Spleen (tissue), 11 donors: ENCODE measurements at regions not wholly inside any gene's neighbourhood (a gene's known extent, or its start where the extent isn't known, plus 50 kb on each side); places are given as distances from the start of the nearest gene placed in this dataset.

Experiments
- DNase-seq: peaks from one replicate; pipeline ENCODE4 v3.0.0-alpha.2; 2020
- H3K27ac ChIP-seq, 8 donors: fragments of 200-600 bp; sonication (generic) in 7 of 8; 1 replicate in 4 of 8; 2 replicates in 4 of 8; pipeline versions ENCODE4 v1.5.0 to v1.8.0; 2016 to 2021; ENCODE audit warnings: inconsistent platforms in 4 of 8, mild to moderate bottlenecking in 4 of 8, moderate library complexity in 1 of 8
- H3K27me3 ChIP-seq, 7 donors: fragments of 200-600 bp; sonication (generic) in 6 of 7; replicated peaks in 1 of 7; 1 replicate in 4 of 7; 2 replicates in 3 of 7; pipeline versions ENCODE4 v1.5.0 to v1.8.0; 2016 to 2021; ENCODE audit warnings: inconsistent platforms in 3 of 7, mild to moderate bottlenecking in 1 of 7
- H3K36me3 ChIP-seq, 6 donors: fragments of 200-600 bp; sonication (generic) in 5 of 6; 1 replicate in 4 of 6; 2 replicates in 2 of 6; pipeline versions ENCODE4 v1.5.0 to v1.8.0; 2016 to 2021; ENCODE audit warnings: inconsistent platforms in 2 of 6
- H3K4me1 ChIP-seq, 6 donors: fragments of 200-600 bp; sonication (generic) in 5 of 6; 1 replicate in 3 of 6; 2 replicates in 3 of 6; pipeline versions ENCODE4 v1.5.0 to v1.8.0; 2016 to 2021; ENCODE audit warnings: inconsistent platforms in 3 of 6
- H3K4me3 ChIP-seq, 8 donors: fragments of 200-600 bp; sonication (generic) in 7 of 8; 1 replicate in 4 of 8; 2 replicates in 4 of 8; pipeline versions ENCODE4 v1.5.0 to v1.8.0; 2016 to 2021; ENCODE audit warnings: inconsistent platforms in 4 of 8, mild to moderate bottlenecking in 4 of 8, moderate library complexity in 2 of 8
- H3K9me3 ChIP-seq, 8 donors: fragments of 200-600 bp; sonication (generic) in 7 of 8; 1 replicate in 4 of 8; 2 replicates in 4 of 8; pipeline versions ENCODE4 v1.5.0 to v1.8.0; 2016 to 2021; ENCODE audit warnings: inconsistent platforms in 4 of 8
- CTCF ChIP-seq, 11 experiments: fragments of 200-600 bp in 7 of 11; fragments of 450-650 bp in 4 of 11; sonication (generic) in 4 of 11; IDR thresholded peaks in 8 of 11; conservative IDR thresholded peaks in 3 of 11; 1 replicate in 7 of 11; 2 replicates in 4 of 11; pipeline versions ENCODE4 v1.4.0 to v1.8.0; 2016 to 2021; ENCODE audit warnings: antibody characterized with exemption in 11 of 11, inconsistent platforms in 4 of 11, mild to moderate bottlenecking in 1 of 11
- POLR2A ChIP-seq, 3 donors: fragments of 450-650 bp; IDR thresholded peaks; one replicate each; pipeline ENCODE4 v1.5.1; 2017; ENCODE audit warnings: antibody characterized with exemption in 3 of 3, mild to moderate bottlenecking in 1 of 3
- POLR2AphosphoS5 ChIP-seq, 3 donors: sonication (generic); formaldehyde crosslinking; IDR thresholded peaks; one replicate each; pipeline ENCODE4 v1.5.1; 2017; ENCODE audit warnings: antibody characterized with exemption in 3 of 3
- WGBS, 5 donors: extraction: QIAGEN DNeasy Blood & Tissue Kit in 3 of 5; methylation state at CpG; one replicate each; pipeline versions ENCODE4 v1.1.5 to v1.1.7; 2013 to 2018; 5-methylcytosine and 5-hydroxymethylcytosine counted together
- intact Hi-C: fragments of 100-400 bp; cut with DNase I; formaldehyde crosslinking; loops from one replicate; pipeline ENCODE4 v1.15.0; 2023; ENCODE audit warnings: low total_unique reads
- donor health status: healthy with polysubstance abuse.
- donor health status: DM: no; HTN: no; CAD: no; lungs with moderate emphysema.
- donor health status: DM: no; HTN: no; CAD: no.
- donor health status: Bipolar disorder and iron deficiency.
- donor health status: healthy.
- donor health status: DM: no; HTN: no; CAD: no.
- donor health status: DM: yes; HTN: yes; CAD: no.

- Histone ChIP-seq H3K9me3 (no peaks in the 10 kb centered on the region), H3K27me3 (no peaks in the 10 kb centered on the region), H3K36me3 (no peaks in the 10 kb centered on the region), H3K4me1 (peaks cover 10 to 83% (median 23%) of the 10 kb centered on the region in 6 donors), H3K4me3 (no peak overlapping the region), H3K27ac (peak overlapping the region in 4 of 8 donors; percentile 12 to 63 (median 44))
- DNase-seq = no peak
- TF ChIP-seq POLR2AphosphoS5 (IDR thresholded peaks at IDR 0.05) (peak in 1 of 3 donors; percentile 46), CTCF (IDR thresholded peaks at IDR 0.05 in 8 of 11, conservative IDR thresholded peaks at IDR 0.05 in 3 of 11) (no peak), POLR2A (IDR thresholded peaks at IDR 0.05) (no peak)
- intact Hi-C loops = no loop called here
- WGBS, 5 donors = 35 to 46% (median 42%) methylated on average over 4 of the region's 4 CpGs
These were observed 64.1 kb downstream of the KLF12 start for GRCh38 chr13:74070065-74070464.

GRCh38 chr13:74068471-74068870 is 65.7 kb downstream of the KLF12 start:
- H3K9me3 ChIP-seq = no peaks in the 10 kb centered on the region
- no peak for TF ChIP-seq CTCF (IDR thresholded peaks at IDR 0.05 in 8 of 11, conservative IDR thresholded peaks at IDR 0.05 in 3 of 11)
- no peak for TF ChIP-seq POLR2A (IDR thresholded peaks at IDR 0.05)
- no peak for TF ChIP-seq POLR2AphosphoS5 (IDR thresholded peaks at IDR 0.05)
- H3K4me1 ChIP-seq = peaks cover 10 to 83% (median 29%) of the 10 kb centered on the region in 6 donors
- intact Hi-C loops = no loop called here
- no peaks in the 10 kb centered on the region for H3K36me3 ChIP-seq
- no peak overlapping the region for H3K27ac ChIP-seq
- no peak overlapping the region for H3K4me3 ChIP-seq
- DNase-seq = no peak
- H3K27me3 ChIP-seq = no peaks in the 10 kb centered on the region
- 86 to 91% (median 89%) methylated on average over 7 of the region's 7 CpGs for WGBS, 5 donors

GRCh38 chr13:74067818-74068217 is 66.4 kb downstream of the KLF12 start:
- no peak overlapping the region for H3K27ac ChIP-seq
- 87 to 98% (median 93%) methylated on average over 2 of the region's 2 CpGs for WGBS, 5 donors

GRCh38 chr13:74066937-74067336 is 67.3 kb downstream of the KLF12 start:
- peaks cover 22 to 92% (median 44%) of the 10 kb centered on the region in 6 donors for H3K4me1 ChIP-seq
- DNase-seq = no peak
- H3K36me3 ChIP-seq = no peaks in the 10 kb centered on the region
- TF ChIP-seq POLR2AphosphoS5 (IDR thresholded peaks at IDR 0.05) = no peak
- TF ChIP-seq CTCF (IDR thresholded peaks at IDR 0.05 in 8 of 11, conservative IDR thresholded peaks at IDR 0.05 in 3 of 11) = no peak
- no peak for TF ChIP-seq POLR2A (IDR thresholded peaks at IDR 0.05)
- H3K4me3 ChIP-seq = no peak overlapping the region
- intact Hi-C loops = no loop called here
- H3K27ac ChIP-seq = no peak overlapping the region
- no peaks in the 10 kb centered on the region for H3K9me3 ChIP-seq
- no peaks in the 10 kb centered on the region for H3K27me3 ChIP-seq

More at GRCh38 chr13:74067818-74068217, 66.4 kb downstream of the KLF12 start:
- Histone ChIP-seq H3K27me3 (no peaks in the 10 kb centered on the region), H3K36me3 (no peaks in the 10 kb centered on the region), H3K9me3 (no peaks in the 10 kb centered on the region), H3K4me3 (no peak overlapping the region), H3K4me1 (peaks cover 14 to 83% (median 35%) of the 10 kb centered on the region in 6 donors)
- DNase-seq = no peak
- TF ChIP-seq POLR2A (IDR thresholded peaks at IDR 0.05) (no peak), POLR2AphosphoS5 (IDR thresholded peaks at IDR 0.05) (no peak), CTCF (IDR thresholded peaks at IDR 0.05 in 8 of 11, conservative IDR thresholded peaks at IDR 0.05 in 3 of 11) (no peak)
- intact Hi-C loops = no loop called here
